Calu3 (cell line): ENCODE measurements at regions not wholly inside any gene's neighbourhood (a gene's known extent, or its start where the extent isn't known, plus 50 kb on each side); places are given as distances from the start of the nearest gene placed in this dataset.

ENCODE experiments used
- BruUV-seq: library from RNA; stranded (reverse); fragments of 400-500 nt; replicated peaks from 2 replicates; lab custom pipeline; 2021; lab: Mats Ljungman, UMichigan
- CTCF ChIA-PET: fragments of 300-600 bp; sonication (Branson Sonifier 250); formaldehyde crosslinking; loops from one replicate; lab custom pipeline; 2022; ENCODE audit warnings: antibody characterized with exemption; lab: Charles Lee
- DNase-seq: peaks from one replicate; pipeline ENCODE4 v3.0.0; 2022
- H3K27ac Mint-ChIP-seq: one replicate; pipeline ENCODE4 v1.8.0; 2022; ENCODE audit warnings: mixed read lengths; ENCODE audit not compliant: unreplicated experiment
- H3K27me3 Mint-ChIP-seq: one replicate; pipeline ENCODE4 v1.8.0; 2022; ENCODE audit warnings: mixed read lengths; ENCODE audit not compliant: unreplicated experiment
- H3K36me3 Mint-ChIP-seq: one replicate; pipeline ENCODE4 v1.8.0; 2022; ENCODE audit warnings: mild to moderate bottlenecking, moderate library complexity, mixed read lengths; ENCODE audit not compliant: insufficient read depth, unreplicated experiment
- H3K4me1 Mint-ChIP-seq: one replicate; pipeline ENCODE4 v1.8.0; 2022; ENCODE audit warnings: mild to moderate bottlenecking, low read depth, mixed read lengths; ENCODE audit not compliant: unreplicated experiment
- H3K4me3 Mint-ChIP-seq: one replicate; pipeline ENCODE4 v1.8.0; 2022; ENCODE audit warnings: mild to moderate bottlenecking, low read depth, moderate library complexity, mixed read lengths; ENCODE audit not compliant: unreplicated experiment
- H3K9me3 Mint-ChIP-seq: one replicate; pipeline ENCODE4 v1.8.0; 2022; ENCODE audit warnings: low read depth, mixed read lengths; ENCODE audit not compliant: unreplicated experiment
- CTCF ChIP-seq: fragments of 200-600 bp; IDR thresholded peaks from one replicate; pipeline ENCODE4 v1.8.0; 2022; ENCODE audit warnings: antibody characterized with exemption; ENCODE audit not compliant: unreplicated experiment
- intact Hi-C: fragments of 100-400 bp; cut with micrococcal nuclease; formaldehyde crosslinking; loops from one replicate; pipeline ENCODE4 v1.10.0; 2022; ENCODE audit not compliant: unreplicated experiment

GRCh38 chr18:78918707-78919106 lies 60.9 kb upstream of the SALL3 start:
- Mint-ChIP-seq H3K27ac (no peak overlapping the region), H3K4me1 (no peaks in the 10 kb centered on the region), H3K9me3 (peaks cover 13% of the 10 kb centered on the region), H3K27me3 (no peaks in the 10 kb centered on the region), H3K36me3 (no peaks in the 10 kb centered on the region), H3K4me3 (no peak overlapping the region)
- CTCF ChIA-PET: no interaction called here
- BruUV-seq: no TSS peak
- TF ChIP-seq CTCF: no peak
- no peak for DNase-seq
- intact Hi-C loops: no loop called here

GRCh38 chr18:78919956-78920355 lies 59.7 kb upstream of the SALL3 start:
- BruUV-seq: no TSS peak
- no peak for TF ChIP-seq CTCF
- Mint-ChIP-seq H3K27me3 (no peaks in the 10 kb centered on the region), H3K27ac (no peak overlapping the region), H3K4me3 (no peak overlapping the region), H3K9me3 (peaks cover 13% of the 10 kb centered on the region), H3K4me1 (no peaks in the 10 kb centered on the region), H3K36me3 (no peaks in the 10 kb centered on the region)
- CTCF ChIA-PET: interaction anchor here (0.5 kb wide), 1 partner anchor 44 kb away, joined by 3 read pairs; no protein-coding TSS in a partner anchor
- no peak for DNase-seq
- intact Hi-C loops: no loop called here

DNA sequence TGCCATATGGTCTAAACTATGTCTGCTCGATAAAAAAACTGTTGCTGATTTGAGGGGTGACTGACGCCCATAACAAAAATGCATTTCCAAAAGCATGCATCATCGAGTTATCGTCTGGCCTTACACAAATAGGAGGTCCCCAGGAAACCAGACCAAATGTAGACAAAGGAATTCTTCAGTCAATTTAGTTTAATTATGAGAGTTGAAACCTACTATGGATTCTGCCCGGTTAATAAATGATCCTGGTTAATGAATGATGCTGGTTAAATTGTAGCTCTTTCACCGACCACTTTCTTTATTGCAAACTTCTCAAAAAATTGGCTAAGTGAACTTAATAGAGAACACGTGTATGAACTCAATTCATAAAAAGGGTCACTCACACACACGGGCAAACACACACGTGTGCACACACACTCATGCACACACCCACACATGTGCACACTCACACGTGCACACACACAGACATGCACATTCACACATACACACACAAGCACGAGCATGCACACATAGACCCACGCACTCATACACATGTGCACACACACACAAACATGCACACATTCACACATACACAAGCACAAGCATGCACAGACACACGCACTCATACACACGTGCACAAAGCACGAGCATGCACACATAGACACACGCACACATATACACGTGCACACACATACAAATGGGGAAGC lies 59.0 kb upstream of the SALL3 start:
- CTCF ChIA-PET: interaction anchor here (0.5 kb wide), 1 partner anchor 44 kb away, joined by 3 read pairs; no protein-coding TSS in a partner anchor

DNA sequence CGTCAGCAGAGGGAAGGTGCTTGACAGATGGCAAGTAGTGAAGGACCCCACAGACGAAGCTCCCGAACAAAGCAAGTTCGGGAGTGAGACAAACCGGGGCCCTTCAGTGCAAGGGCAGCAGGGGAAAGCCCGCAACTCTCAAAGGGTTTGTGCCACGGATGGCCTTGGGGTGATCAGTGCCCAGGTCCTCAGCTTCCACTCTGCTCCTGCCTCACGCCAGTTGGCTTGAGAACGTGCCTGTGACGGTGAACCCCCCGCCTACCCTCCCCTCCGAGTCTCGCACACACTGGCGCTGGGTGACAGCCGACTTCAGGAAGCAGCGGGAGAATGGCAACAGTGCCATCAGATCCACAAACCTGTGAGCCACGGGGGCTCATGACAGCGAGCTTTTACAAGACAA lies 56.8 kb upstream of the SALL3 start:
- BruUV-seq: no TSS peak
- Mint-ChIP-seq H3K4me1 (no peaks in the 10 kb centered on the region), H3K4me3 (no peak overlapping the region), H3K27ac (no peak overlapping the region), H3K27me3 (no peaks in the 10 kb centered on the region), H3K9me3 (peaks cover 2% of the 10 kb centered on the region), H3K36me3 (no peaks in the 10 kb centered on the region)
- TF ChIP-seq CTCF: no peak
- intact Hi-C loops: no loop called here
- CTCF ChIA-PET: no interaction called here
- no peak for DNase-seq

More for the DNA sequence above, 59.0 kb upstream of the SALL3 start:
- no peak overlapping the region for H3K4me3 Mint-ChIP-seq
- no peak overlapping the region for H3K27ac Mint-ChIP-seq
- intact Hi-C loops: no loop called here
- no peaks in the 10 kb centered on the region for H3K27me3 Mint-ChIP-seq
- H3K4me1 Mint-ChIP-seq: no peaks in the 10 kb centered on the region
- H3K36me3 Mint-ChIP-seq: no peaks in the 10 kb centered on the region
- DNase-seq: no peak
- no peak for TF ChIP-seq CTCF
- H3K9me3 Mint-ChIP-seq: peaks cover 12% of the 10 kb centered on the region
- BruUV-seq: no TSS peak
